Osteoblast (primary cell): ENCODE measurements at regions not wholly inside any gene's neighbourhood (a gene's known extent, or its start where the extent isn't known, plus 50 kb on each side); places are given as distances from the start of the nearest gene placed in this dataset.

ENCODE experiments used
- DNase-seq: peaks from one replicate; pipeline ENCODE4 v3.0.0; 2011; ENCODE audit warnings: low spot score, mixed read lengths; ENCODE audit not compliant: insufficient read length; ENCODE audit errors: missing footprints
- H2AFZ ChIP-seq: 2 replicates; pipeline ENCODE4 v1.6.0; 2011; ENCODE audit warnings: mild to moderate bottlenecking, low read length
- H3K27ac ChIP-seq: 2 replicates; pipeline ENCODE4 v1.5.1; 2011; ENCODE audit warnings: mild to moderate bottlenecking, low read depth, low read length, moderate library complexity
- H3K27me3 ChIP-seq: 2 replicates; pipeline ENCODE4 v1.6.0; 2012; ENCODE audit warnings: mild to moderate bottlenecking, control low read depth, inconsistent platforms, low read length, moderate library complexity; ENCODE audit not compliant: insufficient read depth
- H3K36me3 ChIP-seq: 2 replicates; pipeline ENCODE4 v1.5.1; 2011; ENCODE audit warnings: mild to moderate bottlenecking, low read length, control low read depth, moderate library complexity; ENCODE audit not compliant: insufficient read depth
- H3K4me1 ChIP-seq: 2 replicates; pipeline ENCODE4 v1.5.1; 2011; ENCODE audit warnings: mild to moderate bottlenecking, low read length, control low read depth, moderate library complexity; ENCODE audit not compliant: insufficient read depth
- H3K4me2 ChIP-seq: 2 replicates; pipeline ENCODE4 v1.6.0; 2011; ENCODE audit warnings: mild to moderate bottlenecking, low read length; ENCODE audit not compliant: insufficient read depth
- H3K4me3 ChIP-seq: fragments of 200-600 bp; sonication (generic); 3 replicates; pipeline ENCODE4 v1.5.1; 2012; ENCODE audit warnings: mild to moderate bottlenecking, low read length, inconsistent platforms; ENCODE audit not compliant: insufficient read depth
- H3K79me2 ChIP-seq: 2 replicates; pipeline ENCODE4 v1.6.0; 2012; ENCODE audit warnings: mild to moderate bottlenecking, low read length, control low read depth, inconsistent platforms; ENCODE audit not compliant: insufficient read depth
- H3K9me3 ChIP-seq: 2 replicates; pipeline ENCODE4 v1.5.1; 2011; ENCODE audit warnings: low read depth, low read length, control low read depth
- H4K20me1 ChIP-seq: 2 replicates; pipeline ENCODE4 v1.6.0; 2012; ENCODE audit warnings: mild to moderate bottlenecking, low read length, control low read depth; ENCODE audit not compliant: insufficient read depth
- TF ChIP-seq, protein P1 (sequence below): IDR thresholded peaks from 2 replicates; pipeline ENCODE4 v1.5.1; 2011; ENCODE audit warnings: mild to moderate bottlenecking, low read depth, low read length, moderate library complexity; ENCODE audit errors: extremely low read depth

- Histone ChIP-seq H3K27me3 (peaks cover 3% of the 10 kb centered on the region), H3K79me2 (no peaks in the 10 kb centered on the region), H3K27ac (peak overlapping the region; percentile 77), H3K4me1 (peaks cover 27% of the 10 kb centered on the region), H3K4me3 (no peak overlapping the region), H4K20me1 (no peaks in the 10 kb centered on the region), H3K4me2 (peak overlapping the region; percentile 15), H3K9me3 (no peaks in the 10 kb centered on the region), H3K36me3 (no peaks in the 10 kb centered on the region), H2AFZ (peak overlapping the region; percentile 56)
- DNase-seq, result no peak
- TF ChIP-seq, protein P1, sequence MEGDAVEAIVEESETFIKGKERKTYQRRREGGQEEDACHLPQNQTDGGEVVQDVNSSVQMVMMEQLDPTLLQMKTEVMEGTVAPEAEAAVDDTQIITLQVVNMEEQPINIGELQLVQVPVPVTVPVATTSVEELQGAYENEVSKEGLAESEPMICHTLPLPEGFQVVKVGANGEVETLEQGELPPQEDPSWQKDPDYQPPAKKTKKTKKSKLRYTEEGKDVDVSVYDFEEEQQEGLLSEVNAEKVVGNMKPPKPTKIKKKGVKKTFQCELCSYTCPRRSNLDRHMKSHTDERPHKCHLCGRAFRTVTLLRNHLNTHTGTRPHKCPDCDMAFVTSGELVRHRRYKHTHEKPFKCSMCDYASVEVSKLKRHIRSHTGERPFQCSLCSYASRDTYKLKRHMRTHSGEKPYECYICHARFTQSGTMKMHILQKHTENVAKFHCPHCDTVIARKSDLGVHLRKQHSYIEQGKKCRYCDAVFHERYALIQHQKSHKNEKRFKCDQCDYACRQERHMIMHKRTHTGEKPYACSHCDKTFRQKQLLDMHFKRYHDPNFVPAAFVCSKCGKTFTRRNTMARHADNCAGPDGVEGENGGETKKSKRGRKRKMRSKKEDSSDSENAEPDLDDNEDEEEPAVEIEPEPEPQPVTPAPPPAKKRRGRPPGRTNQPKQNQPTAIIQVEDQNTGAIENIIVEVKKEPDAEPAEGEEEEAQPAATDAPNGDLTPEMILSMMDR, result no peak
Measured at GRCh38 chr20:6704132-6704861, 63.2 kb upstream of the BMP2 start.

- no peaks in the 10 kb centered on the region for H3K36me3 ChIP-seq
- peak overlapping the region; percentile 15 for H3K4me2 ChIP-seq
- peaks cover 3% of the 10 kb centered on the region for H3K27me3 ChIP-seq
- no peaks in the 10 kb centered on the region for H3K79me2 ChIP-seq
- peak overlapping the region; percentile 32 for H2AFZ ChIP-seq
- no peaks in the 10 kb centered on the region for H3K9me3 ChIP-seq
- no peak overlapping the region for H3K4me3 ChIP-seq
- H3K27ac ChIP-seq, result peak overlapping the region; percentile 77
- no peak for DNase-seq
- peaks cover 25% of the 10 kb centered on the region for H3K4me1 ChIP-seq
- no peaks in the 10 kb centered on the region for H4K20me1 ChIP-seq
- TF ChIP-seq, protein P1, result no peak
Measured at GRCh38 chr20:6703656-6704055, 63.8 kb upstream of the BMP2 start.

DNA sequence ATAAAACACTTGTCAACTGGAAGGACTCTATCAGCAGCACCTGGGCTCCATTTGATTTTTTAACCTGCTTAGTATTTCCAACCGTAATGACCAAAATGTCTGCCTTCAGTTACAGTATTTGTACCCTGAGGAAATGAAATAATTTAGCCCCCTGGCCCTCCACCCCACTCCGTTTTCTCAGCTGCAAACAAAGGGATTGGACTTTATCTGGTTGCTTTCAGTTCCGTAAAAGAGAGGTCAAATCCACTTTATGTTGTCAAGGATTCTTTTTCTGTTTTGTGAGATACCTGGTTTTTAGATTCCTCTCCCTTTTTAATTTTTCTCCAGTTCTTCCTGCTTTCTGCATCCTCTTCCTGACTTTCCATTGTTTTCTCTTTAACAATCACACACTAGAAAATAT lies 64.4 kb upstream of the BMP2 start:
- Histone ChIP-seq H3K27me3 (peaks cover 3% of the 10 kb centered on the region), H3K4me1 (peaks cover 19% of the 10 kb centered on the region), H4K20me1 (no peaks in the 10 kb centered on the region), H3K79me2 (no peaks in the 10 kb centered on the region), H3K4me2 (no peak overlapping the region), H3K9me3 (no peaks in the 10 kb centered on the region), H2AFZ (no peak overlapping the region), H3K27ac (no peak overlapping the region), H3K36me3 (no peaks in the 10 kb centered on the region), H3K4me3 (no peak overlapping the region)
- no peak for DNase-seq
- TF ChIP-seq, protein P1, result no peak

DNA sequence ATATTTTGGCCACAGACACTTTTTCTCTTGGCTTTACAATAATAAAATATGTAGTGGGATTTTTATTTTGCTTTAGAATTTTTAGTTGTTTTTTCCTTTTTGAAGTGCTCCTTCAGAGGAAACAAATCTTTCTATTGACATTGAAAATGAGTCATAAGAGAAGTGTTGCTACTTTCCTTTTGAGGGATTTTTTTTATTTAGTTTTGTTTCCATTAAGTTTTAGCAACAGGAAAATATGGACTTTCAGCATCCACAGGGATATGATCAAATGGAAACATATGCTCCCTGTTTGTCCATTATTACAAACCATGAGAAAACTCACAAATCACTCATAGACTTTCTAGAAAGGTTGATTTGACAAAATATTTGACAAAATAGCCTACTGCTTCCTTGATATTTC lies 65.3 kb upstream of the BMP2 start:
- DNase-seq, result no peak
- no peak overlapping the region for H2AFZ ChIP-seq
- peaks cover 3% of the 10 kb centered on the region for H3K27me3 ChIP-seq
- H3K9me3 ChIP-seq, result no peaks in the 10 kb centered on the region
- no peaks in the 10 kb centered on the region for H3K36me3 ChIP-seq
- TF ChIP-seq, protein P1, result no peak
- H3K4me2 ChIP-seq, result no peak overlapping the region
- H3K4me1 ChIP-seq, result peaks cover 19% of the 10 kb centered on the region
- H3K27ac ChIP-seq, result no peak overlapping the region
- no peaks in the 10 kb centered on the region for H4K20me1 ChIP-seq
- no peaks in the 10 kb centered on the region for H3K79me2 ChIP-seq
- H3K4me3 ChIP-seq, result no peak overlapping the region
